Osteoblast (primary cell): ENCODE measurements at regions not wholly inside any gene's neighbourhood (a gene's known extent, or its start where the extent isn't known, plus 50 kb on each side); places are given as distances from the start of the nearest gene placed in this dataset.
A peak's percentile ranks its signal among the peaks of the same experiment; 100 is the strongest.

Experiments used
- DNase-seq: peaks from one replicate; pipeline ENCODE4 v3.0.0; 2011; ENCODE audit warnings: low spot score, mixed read lengths; ENCODE audit not compliant: insufficient read length; ENCODE audit errors: missing footprints
- H2AFZ ChIP-seq: 2 replicates; pipeline ENCODE4 v1.6.0; 2011; ENCODE audit warnings: mild to moderate bottlenecking, low read length
- H3K27ac ChIP-seq: 2 replicates; pipeline ENCODE4 v1.5.1; 2011; ENCODE audit warnings: mild to moderate bottlenecking, low read depth, low read length, moderate library complexity
- H3K27me3 ChIP-seq: 2 replicates; pipeline ENCODE4 v1.6.0; 2012; ENCODE audit warnings: mild to moderate bottlenecking, control low read depth, inconsistent platforms, low read length, moderate library complexity; ENCODE audit not compliant: insufficient read depth
- H3K36me3 ChIP-seq: 2 replicates; pipeline ENCODE4 v1.5.1; 2011; ENCODE audit warnings: mild to moderate bottlenecking, low read length, control low read depth, moderate library complexity; ENCODE audit not compliant: insufficient read depth
- H3K4me1 ChIP-seq: 2 replicates; pipeline ENCODE4 v1.5.1; 2011; ENCODE audit warnings: mild to moderate bottlenecking, low read length, control low read depth, moderate library complexity; ENCODE audit not compliant: insufficient read depth
- H3K4me2 ChIP-seq: 2 replicates; pipeline ENCODE4 v1.6.0; 2011; ENCODE audit warnings: mild to moderate bottlenecking, low read length; ENCODE audit not compliant: insufficient read depth
- H3K4me3 ChIP-seq: fragments of 200-600 bp; sonication (generic); 3 replicates; pipeline ENCODE4 v1.5.1; 2012; ENCODE audit warnings: mild to moderate bottlenecking, low read length, inconsistent platforms; ENCODE audit not compliant: insufficient read depth
- H3K79me2 ChIP-seq: 2 replicates; pipeline ENCODE4 v1.6.0; 2012; ENCODE audit warnings: mild to moderate bottlenecking, low read length, control low read depth, inconsistent platforms; ENCODE audit not compliant: insufficient read depth
- H3K9me3 ChIP-seq: 2 replicates; pipeline ENCODE4 v1.5.1; 2011; ENCODE audit warnings: low read depth, low read length, control low read depth
- H4K20me1 ChIP-seq: 2 replicates; pipeline ENCODE4 v1.6.0; 2012; ENCODE audit warnings: mild to moderate bottlenecking, low read length, control low read depth; ENCODE audit not compliant: insufficient read depth
- CTCF ChIP-seq: IDR thresholded peaks from 2 replicates; pipeline ENCODE4 v1.5.1; 2011; ENCODE audit warnings: mild to moderate bottlenecking, low read depth, low read length, moderate library complexity; ENCODE audit errors: extremely low read depth

GRCh38 chr10:4742217-4742616 is 83.8 kb upstream of the AKR1E2 start:
- no peaks in the 10 kb centered on the region for H3K9me3 ChIP-seq
- H3K27me3 ChIP-seq, result no peaks in the 10 kb centered on the region
- H3K4me2 ChIP-seq, result no peak overlapping the region
- no peak overlapping the region for H2AFZ ChIP-seq
- no peak for TF ChIP-seq CTCF
- DNase-seq, result no peak
- H3K36me3 ChIP-seq, result no peaks in the 10 kb centered on the region
- H3K4me1 ChIP-seq, result no peaks in the 10 kb centered on the region
- no peak overlapping the region for H3K27ac ChIP-seq
- H4K20me1 ChIP-seq, result no peaks in the 10 kb centered on the region
- H3K79me2 ChIP-seq, result no peaks in the 10 kb centered on the region
- no peak overlapping the region for H3K4me3 ChIP-seq

DNA sequence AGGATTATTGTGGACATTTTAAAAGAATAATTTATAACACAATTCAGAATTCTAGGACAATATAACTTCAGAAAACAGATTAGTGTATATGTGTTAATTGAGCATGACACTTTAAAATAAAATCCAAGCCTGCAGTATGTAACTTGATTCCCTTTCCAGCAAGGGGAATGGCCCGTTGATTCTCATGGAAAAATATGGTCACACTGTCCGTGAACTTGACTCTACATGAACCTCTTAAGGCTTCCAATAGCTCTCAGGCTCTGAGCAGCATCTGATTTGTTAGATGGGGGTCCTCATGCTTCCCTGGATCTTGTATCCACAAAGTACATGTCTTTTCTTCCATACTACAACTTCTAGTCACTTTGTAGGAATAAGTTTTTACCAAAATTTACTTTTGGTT is 85.5 kb upstream of the AKR1E2 start:
- Histone ChIP-seq H3K36me3 (no peaks in the 10 kb centered on the region), H3K4me1 (no peaks in the 10 kb centered on the region), H3K9me3 (no peaks in the 10 kb centered on the region), H3K27me3 (no peaks in the 10 kb centered on the region), H3K4me3 (no peak overlapping the region), H3K27ac (no peak overlapping the region), H4K20me1 (no peaks in the 10 kb centered on the region), H2AFZ (peak overlapping the region; percentile 13), H3K79me2 (no peaks in the 10 kb centered on the region), H3K4me2 (no peak overlapping the region)
- no peak for DNase-seq
- TF ChIP-seq CTCF, result no peak

DNA sequence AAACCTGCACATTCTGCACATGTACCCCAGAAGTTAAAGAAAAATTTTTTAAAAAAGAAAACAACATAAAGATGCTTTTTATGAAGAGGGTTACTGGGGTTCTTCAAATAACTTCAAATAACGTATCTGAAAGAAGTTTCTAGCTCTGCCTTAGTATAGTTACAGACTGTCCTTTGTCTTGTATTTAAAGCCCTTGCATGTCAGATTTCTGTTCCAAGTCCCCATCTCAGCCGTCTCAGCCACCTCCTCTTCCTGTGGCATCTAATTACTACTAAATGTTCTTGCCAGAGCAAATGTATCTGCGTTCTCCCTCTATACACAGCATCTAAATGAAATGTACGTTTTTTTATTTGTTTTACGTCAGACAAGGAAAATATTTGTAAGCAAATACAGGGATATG is 89.4 kb upstream of the AKR1E2 start:
- H3K9me3 ChIP-seq, result no peaks in the 10 kb centered on the region
- no peaks in the 10 kb centered on the region for H3K4me1 ChIP-seq
- H3K4me2 ChIP-seq, result no peak overlapping the region
- TF ChIP-seq CTCF, result no peak
- no peak for DNase-seq
- no peak overlapping the region for H3K4me3 ChIP-seq
- no peaks in the 10 kb centered on the region for H3K79me2 ChIP-seq
- peak overlapping the region; percentile 66 for H2AFZ ChIP-seq
- no peaks in the 10 kb centered on the region for H4K20me1 ChIP-seq
- H3K27ac ChIP-seq, result no peak overlapping the region
- no peaks in the 10 kb centered on the region for H3K36me3 ChIP-seq
- H3K27me3 ChIP-seq, result no peaks in the 10 kb centered on the region

GRCh38 chr10:4736183-4736582 is 89.8 kb upstream of the AKR1E2 start:
- H3K4me3 ChIP-seq, result no peak overlapping the region
- no peaks in the 10 kb centered on the region for H3K27me3 ChIP-seq
- TF ChIP-seq CTCF, result no peak
- no peaks in the 10 kb centered on the region for H3K36me3 ChIP-seq
- no peak overlapping the region for H3K4me2 ChIP-seq
- no peaks in the 10 kb centered on the region for H3K4me1 ChIP-seq
- no peak overlapping the region for H3K27ac ChIP-seq
- H3K9me3 ChIP-seq, result no peaks in the 10 kb centered on the region
- H2AFZ ChIP-seq, result no peak overlapping the region
- DNase-seq, result no peak
- no peaks in the 10 kb centered on the region for H4K20me1 ChIP-seq
- no peaks in the 10 kb centered on the region for H3K79me2 ChIP-seq
